ENCODE measurements at regions not wholly inside any gene's neighbourhood (a gene's known extent, or its start where the extent isn't known, plus 50 kb on each side); places are given as distances from the start of the nearest gene placed in this dataset.

- Histone ChIP-seq H2AFZ (replicated peaks; ENCODE audit: low read length, poor library complexity) (no peak overlapping the region), H2BK15ac (ENCODE audit: low read depth, low read length) (no peak overlapping the region), H3K36me3 (ENCODE audit: control insufficient read depth, insufficient read depth, low read length) (no peaks in the 10 kb centered on the region), H4K91ac (ENCODE audit: insufficient read depth, low read depth, low read length) (no peak overlapping the region), H3K14ac (replicated peaks; ENCODE audit: low read depth, low read length) (no peak overlapping the region), H3K27me3 (ENCODE audit: control insufficient read depth, insufficient read depth, low read length) (no peaks in the 10 kb centered on the region; the same call in 1 of the 2 replicates), H3K4me2 (ENCODE audit: low read depth, low read length) (no peak overlapping the region), H2BK120ac (ENCODE audit: low read depth, low read length) (no peak overlapping the region), H3K9me1 (ENCODE audit: insufficient read depth, low read length) (no peaks in the 10 kb centered on the region), H3K23ac (ENCODE audit: low read depth, low read length) (no peak overlapping the region), H2AK5ac (ENCODE audit: low read depth, low read length) (no peak overlapping the region), H4K5ac (ENCODE audit: low read depth, low read length) (no peak overlapping the region), H4K8ac (ENCODE audit: low read depth in 2 of 2, low read length in 2 of 2) (no peak overlapping the region), H2AK9ac (replicated peaks; ENCODE audit: low read depth, low read length, poor library complexity) (no peak overlapping the region), H3K4me1 (ENCODE audit: control insufficient read depth, insufficient read depth, low read length) (no peaks in the 10 kb centered on the region), H3K18ac (ENCODE audit: low read depth, low read length) (no peak overlapping the region), H3K4me3 (ENCODE audit: insufficient read depth, low read depth, low read length) (no peak overlapping the region), H3K9me3 (ENCODE audit: control insufficient read depth, insufficient read depth, low read length) (no peaks in the 10 kb centered on the region), H3K56ac (ENCODE audit: extremely low read depth, insufficient read depth, low read length) (no peak overlapping the region), H3K9ac (ENCODE audit: low read depth, low read length) (no peak overlapping the region), H3K27ac (ENCODE audit: insufficient read depth, low read length) (no peak overlapping the region), H2BK20ac (ENCODE audit: low read depth, low read length) (no peak overlapping the region), H4K20me1 (ENCODE audit: insufficient read depth, low read length) (no peaks in the 10 kb centered on the region), H2BK5ac (ENCODE audit: low read depth, low read length, poor library complexity, severe bottlenecking) (no peak overlapping the region), H3K79me1 (ENCODE audit: low read depth in 1 of 2, low read length in 2 of 2) (no peaks in the 10 kb centered on the region), H3K4ac (ENCODE audit: low read depth, low read length) (no peak overlapping the region)
- dilution Hi-C loops (cut with HindIII; ENCODE audit: low sequenced_read_pairs, unreplicated experiment), result no loop called here
- BruUV-seq (replicated peaks), result no TSS peak
- CTCF ChIA-PET, result no interaction called here
- POLR2A ChIA-PET (ENCODE audit: unreplicated experiment), result no interaction called here
- intact Hi-C loops (cut with micrococcal nuclease), result no loop called here
- ATAC-seq (ENCODE audit: low read depth) (no peak), DNase-seq (no peak)
- in situ Hi-C loops (cut with MboI; ENCODE audit: low sequenced_read_pairs), result no loop called here
- WGBS, 2 experiments (ENCODE audit: extremely low coverage in 2 of 2, insufficient read length in 1 of 2), result no CpG with 5 or more reads among the region's 4 CpGs
- TF ChIP-seq FOS (IDR thresholded peaks at IDR 0.05; ENCODE audit: low read depth, low read length) (no peak), MAZ (IDR thresholded peaks at IDR 0.05; ENCODE audit: borderline replicate concordance, low read depth, low read length) (no peak), CEBPB (IDR thresholded peaks at IDR 0.05; ENCODE audit: low read depth, low read length) (no peak), MAFK (IDR thresholded peaks at IDR 0.05; ENCODE audit: low read depth, low read length) (no peak), ELK1 (IDR thresholded peaks at IDR 0.05; ENCODE audit: borderline replicate concordance, low read depth, low read length) (no peak), RFX5 (IDR thresholded peaks at IDR 0.05; ENCODE audit: low read depth, low read length) (no peak), RAD21 (IDR thresholded peaks at IDR 0.05; ENCODE audit: low read length) (no peak), SMC3 (IDR thresholded peaks at IDR 0.05; ENCODE audit: low read depth, low read length) (no peak), RCOR1 (IDR thresholded peaks at IDR 0.05; ENCODE audit: insufficient replicate concordance, low read length) (no peak), CHD1 (IDR thresholded peaks at IDR 0.05; ENCODE audit: low read depth, low read length) (no peak), MXI1 (IDR thresholded peaks at IDR 0.05; ENCODE audit: borderline replicate concordance, low read depth, low read length) (no peak)
- TF ChIP-seq, protein P1, sequence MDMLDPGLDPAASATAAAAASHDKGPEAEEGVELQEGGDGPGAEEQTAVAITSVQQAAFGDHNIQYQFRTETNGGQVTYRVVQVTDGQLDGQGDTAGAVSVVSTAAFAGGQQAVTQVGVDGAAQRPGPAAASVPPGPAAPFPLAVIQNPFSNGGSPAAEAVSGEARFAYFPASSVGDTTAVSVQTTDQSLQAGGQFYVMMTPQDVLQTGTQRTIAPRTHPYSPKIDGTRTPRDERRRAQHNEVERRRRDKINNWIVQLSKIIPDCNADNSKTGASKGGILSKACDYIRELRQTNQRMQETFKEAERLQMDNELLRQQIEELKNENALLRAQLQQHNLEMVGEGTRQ (IDR thresholded peaks at IDR 0.05; ENCODE audit: low read depth, low read length), result no peak
These were observed 497.9 kb upstream of the SPRED2 start for GRCh38 chr2:65930259-65930658.

Data from IMR-90 (cell line).